ENCODE measurements at regions not wholly inside any gene's neighbourhood (a gene's known extent, or its start where the extent isn't known, plus 50 kb on each side); places are given as distances from the start of the nearest gene placed in this dataset.

DNA sequence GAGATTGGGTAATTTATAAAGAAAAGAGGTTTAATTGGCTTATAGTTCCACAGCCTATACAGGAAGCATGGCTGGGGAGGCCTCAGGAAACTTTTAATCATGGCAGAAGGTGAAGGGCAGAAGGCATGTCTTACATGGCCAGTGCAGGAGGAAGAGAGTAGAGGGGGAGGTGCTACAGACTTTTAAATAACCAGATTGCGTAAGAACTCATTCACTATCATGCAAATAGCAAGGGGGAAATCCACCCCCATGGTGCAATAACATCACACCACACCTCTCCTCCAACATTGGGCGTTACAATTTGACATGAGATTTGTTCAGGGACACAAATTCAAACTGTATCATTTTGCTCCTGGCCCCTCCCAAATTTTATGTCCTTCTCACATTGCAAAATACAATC, 353.8 kb upstream of the PABPC5 start:
- Histone ChIP-seq H3K4me1 (no peaks in the 10 kb centered on the region), H3K4me3 (ENCODE audit: low read depth, low read length) (no peak overlapping the region), H3K36me3 (ENCODE audit: control insufficient read depth, insufficient read depth, low read length) (no peaks in the 10 kb centered on the region), H3K9me3 (no peaks in the 10 kb centered on the region), H3K27me3 (replicated peaks; ENCODE audit: control insufficient read depth, insufficient read depth, low read length) (no peaks in the 10 kb centered on the region)
- H3K4me3 Mint-ChIP-seq (ENCODE audit: unreplicated experiment): no peak overlapping the region
- no peaks in the 10 kb centered on the region for H3K9me3 Mint-ChIP-seq (ENCODE audit: unreplicated experiment)
- ChIA-PET CTCF (no interaction called here), POLR2A (no interaction called here)
- no peaks in the 10 kb centered on the region for H3K4me1 Mint-ChIP-seq (ENCODE audit: low read depth, unreplicated experiment)
- no TSS peak for BruUV-seq (replicated peaks)
- intact Hi-C loops (cut with micrococcal nuclease; ENCODE audit: unreplicated experiment): no loop called here
- TF ChIP-seq, protein P1, sequence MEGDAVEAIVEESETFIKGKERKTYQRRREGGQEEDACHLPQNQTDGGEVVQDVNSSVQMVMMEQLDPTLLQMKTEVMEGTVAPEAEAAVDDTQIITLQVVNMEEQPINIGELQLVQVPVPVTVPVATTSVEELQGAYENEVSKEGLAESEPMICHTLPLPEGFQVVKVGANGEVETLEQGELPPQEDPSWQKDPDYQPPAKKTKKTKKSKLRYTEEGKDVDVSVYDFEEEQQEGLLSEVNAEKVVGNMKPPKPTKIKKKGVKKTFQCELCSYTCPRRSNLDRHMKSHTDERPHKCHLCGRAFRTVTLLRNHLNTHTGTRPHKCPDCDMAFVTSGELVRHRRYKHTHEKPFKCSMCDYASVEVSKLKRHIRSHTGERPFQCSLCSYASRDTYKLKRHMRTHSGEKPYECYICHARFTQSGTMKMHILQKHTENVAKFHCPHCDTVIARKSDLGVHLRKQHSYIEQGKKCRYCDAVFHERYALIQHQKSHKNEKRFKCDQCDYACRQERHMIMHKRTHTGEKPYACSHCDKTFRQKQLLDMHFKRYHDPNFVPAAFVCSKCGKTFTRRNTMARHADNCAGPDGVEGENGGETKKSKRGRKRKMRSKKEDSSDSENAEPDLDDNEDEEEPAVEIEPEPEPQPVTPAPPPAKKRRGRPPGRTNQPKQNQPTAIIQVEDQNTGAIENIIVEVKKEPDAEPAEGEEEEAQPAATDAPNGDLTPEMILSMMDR (IDR thresholded peaks at IDR 0.05; ENCODE audit: insufficient read depth in 1 of 2, low read depth in 1 of 2, low read length in 1 of 2, severe bottlenecking in 1 of 2, unreplicated experiment in 1 of 2): no peak
- DNase-seq: no peak
- H3K27ac Mint-ChIP-seq (ENCODE audit: unreplicated experiment): no peak overlapping the region
- H3K27me3 Mint-ChIP-seq (ENCODE audit: insufficient read depth, unreplicated experiment): no peaks in the 10 kb centered on the region
- no peaks in the 10 kb centered on the region for H3K36me3 Mint-ChIP-seq (ENCODE audit: insufficient read depth, unreplicated experiment)

DNA sequence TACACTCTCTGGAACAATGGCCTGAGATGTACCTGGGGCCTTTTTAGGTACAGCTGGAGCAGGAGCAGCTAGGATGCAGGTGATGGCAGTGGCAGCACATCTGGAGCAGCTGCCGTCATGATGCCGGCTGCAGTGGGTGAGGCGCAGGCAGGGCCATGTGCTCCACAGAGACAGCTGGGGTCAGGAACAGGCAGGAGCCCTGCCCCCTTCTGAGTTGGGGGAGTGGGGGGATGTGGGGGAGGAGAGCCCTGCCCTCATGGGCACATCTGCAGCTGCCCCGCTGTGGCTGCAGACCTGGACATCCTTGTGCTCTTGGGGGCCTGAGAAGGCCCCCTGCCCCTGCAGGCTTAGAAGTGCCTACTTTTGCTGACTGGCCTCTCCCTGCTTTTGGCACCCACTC, 352.8 kb upstream of the PABPC5 start:
- ChIA-PET CTCF (no interaction called here), POLR2A (no interaction called here)
- Histone ChIP-seq H3K27me3 (replicated peaks; ENCODE audit: control insufficient read depth, insufficient read depth, low read length) (no peaks in the 10 kb centered on the region), H3K4me1 (no peaks in the 10 kb centered on the region), H3K36me3 (ENCODE audit: control insufficient read depth, insufficient read depth, low read length) (no peaks in the 10 kb centered on the region), H3K9me3 (no peaks in the 10 kb centered on the region), H3K4me3 (ENCODE audit: low read depth, low read length) (no peak overlapping the region)
- no peak overlapping the region for H3K4me3 Mint-ChIP-seq (ENCODE audit: unreplicated experiment)
- TF ChIP-seq, protein P1 (IDR thresholded peaks at IDR 0.05; ENCODE audit: insufficient read depth in 1 of 2, low read depth in 1 of 2, low read length in 1 of 2, severe bottlenecking in 1 of 2, unreplicated experiment in 1 of 2): no peak
- no peaks in the 10 kb centered on the region for H3K36me3 Mint-ChIP-seq (ENCODE audit: insufficient read depth, unreplicated experiment)
- intact Hi-C loops (cut with micrococcal nuclease; ENCODE audit: unreplicated experiment): no loop called here
- no TSS peak for BruUV-seq (replicated peaks)
- H3K4me1 Mint-ChIP-seq (ENCODE audit: low read depth, unreplicated experiment): no peaks in the 10 kb centered on the region
- H3K9me3 Mint-ChIP-seq (ENCODE audit: unreplicated experiment): no peaks in the 10 kb centered on the region
- no peaks in the 10 kb centered on the region for H3K27me3 Mint-ChIP-seq (ENCODE audit: insufficient read depth, unreplicated experiment)
- no peak overlapping the region for H3K27ac Mint-ChIP-seq (ENCODE audit: unreplicated experiment)
- DNase-seq: no peak

DNA sequence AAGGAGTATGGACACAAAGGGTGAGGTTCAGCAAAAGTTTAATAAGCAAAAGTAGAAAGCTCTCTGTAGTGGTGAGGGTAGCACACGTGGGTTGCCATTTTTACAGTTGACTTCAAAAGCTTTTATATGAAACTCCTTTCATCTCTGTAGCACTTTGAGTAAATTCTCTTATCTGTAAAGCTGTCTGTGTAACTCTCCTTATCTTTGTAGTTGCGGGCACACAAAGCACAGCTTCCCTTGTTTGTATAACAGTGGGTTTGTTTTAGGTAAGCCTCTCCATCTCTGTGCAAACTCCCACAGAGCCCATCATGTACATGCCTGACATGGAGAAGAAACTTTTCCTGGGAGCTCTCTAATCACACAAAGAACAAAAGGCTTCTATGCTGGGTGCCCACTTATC, 325.9 kb upstream of the PABPC5 start:
- H3K4me1 Mint-ChIP-seq (ENCODE audit: low read depth, unreplicated experiment): no peaks in the 10 kb centered on the region
- ChIA-PET POLR2A (no interaction called here), CTCF (no interaction called here)
- no peak overlapping the region for H3K4me3 Mint-ChIP-seq (ENCODE audit: unreplicated experiment)
- no peak overlapping the region for H3K4me3 ChIP-seq (ENCODE audit: low read depth, low read length)
- intact Hi-C loops (cut with micrococcal nuclease; ENCODE audit: unreplicated experiment): loop anchor here (1.0 kb wide), 1 partner anchor 30 kb away; no protein-coding TSS in a partner anchor
- no peaks in the 10 kb centered on the region for H3K9me3 ChIP-seq
- H3K9me3 Mint-ChIP-seq (ENCODE audit: unreplicated experiment): no peaks in the 10 kb centered on the region
- DNase-seq: peak; percentile 56 to 70
- 0 out of 2 replicates have a peak, but pooled peaks cover 8% of the 10 kb centered on the region for H3K4me1 ChIP-seq
- no peaks in the 10 kb centered on the region for H3K36me3 ChIP-seq (ENCODE audit: control insufficient read depth, insufficient read depth, low read length)
- H3K27ac Mint-ChIP-seq (ENCODE audit: unreplicated experiment): no peak overlapping the region
- H3K27me3 ChIP-seq (replicated peaks; ENCODE audit: control insufficient read depth, insufficient read depth, low read length): no peaks in the 10 kb centered on the region
- no peaks in the 10 kb centered on the region for H3K27me3 Mint-ChIP-seq (ENCODE audit: insufficient read depth, unreplicated experiment)
- H3K36me3 Mint-ChIP-seq (ENCODE audit: insufficient read depth, unreplicated experiment): no peaks in the 10 kb centered on the region
- TF ChIP-seq, protein P1 (IDR thresholded peaks at IDR 0.05; ENCODE audit: insufficient read depth in 1 of 2, low read depth in 1 of 2, low read length in 1 of 2, severe bottlenecking in 1 of 2, unreplicated experiment in 1 of 2): no peak
- BruUV-seq (replicated peaks): no TSS peak

All from Caco-2 (cell line).